GM23338 (cell line): ENCODE measurements at regions not wholly inside any gene's neighbourhood (a gene's known extent, or its start where the extent isn't known, plus 50 kb on each side); places are given as distances from the start of the nearest gene placed in this dataset.

ENCODE experiments used
- CTCF ChIP-seq, 2 experiments: fragments of 200-600 bp in 1 of 2; sonication (generic) in 1 of 2; conservative IDR thresholded peaks; 2 replicates each; pipeline versions ENCODE4 v1.5.1 to v1.6.1; 2016 to 2017; ENCODE audit warnings: antibody characterized with exemption in 2 of 2, low read depth in 2 of 2, mild to moderate bottlenecking in 2 of 2, moderate library complexity in 1 of 2
- EZH2 ChIP-seq: fragments of 200-600 bp; sonication (generic); IDR thresholded peaks from one replicate; pipeline ENCODE4 v1.8.0; 2017; ENCODE audit warnings: antibody characterized with exemption, mild to moderate bottlenecking, low read depth; ENCODE audit not compliant: unreplicated experiment
- EZH2phosphoT487 ChIP-seq: fragments of 200-600 bp; sonication (generic); IDR thresholded peaks from one replicate; pipeline ENCODE4 v1.8.1; 2018; ENCODE audit warnings: antibody characterized with exemption; ENCODE audit not compliant: unreplicated experiment
- REST ChIP-seq: IDR thresholded peaks from one replicate; pipeline ENCODE4 v1.6.1; 2018; ENCODE audit warnings: antibody characterized with exemption; ENCODE audit not compliant: unreplicated experiment
- TF ChIP-seq, protein P1 (sequence below): fragments of 250-450 bp; sonication (Bioruptor Pico); IDR thresholded peaks from 2 replicates; pipeline ENCODE4 v1.5.0; 2020; ENCODE audit warnings: mild to moderate bottlenecking, moderate library complexity

- TF ChIP-seq REST (no peak), CTCF (conservative IDR thresholded peaks at IDR 0.05; ENCODE audit: low read depth in 2 of 2) (no peak), EZH2phosphoT487 (no peak), EZH2 (no peak)
- TF ChIP-seq, protein P1, sequence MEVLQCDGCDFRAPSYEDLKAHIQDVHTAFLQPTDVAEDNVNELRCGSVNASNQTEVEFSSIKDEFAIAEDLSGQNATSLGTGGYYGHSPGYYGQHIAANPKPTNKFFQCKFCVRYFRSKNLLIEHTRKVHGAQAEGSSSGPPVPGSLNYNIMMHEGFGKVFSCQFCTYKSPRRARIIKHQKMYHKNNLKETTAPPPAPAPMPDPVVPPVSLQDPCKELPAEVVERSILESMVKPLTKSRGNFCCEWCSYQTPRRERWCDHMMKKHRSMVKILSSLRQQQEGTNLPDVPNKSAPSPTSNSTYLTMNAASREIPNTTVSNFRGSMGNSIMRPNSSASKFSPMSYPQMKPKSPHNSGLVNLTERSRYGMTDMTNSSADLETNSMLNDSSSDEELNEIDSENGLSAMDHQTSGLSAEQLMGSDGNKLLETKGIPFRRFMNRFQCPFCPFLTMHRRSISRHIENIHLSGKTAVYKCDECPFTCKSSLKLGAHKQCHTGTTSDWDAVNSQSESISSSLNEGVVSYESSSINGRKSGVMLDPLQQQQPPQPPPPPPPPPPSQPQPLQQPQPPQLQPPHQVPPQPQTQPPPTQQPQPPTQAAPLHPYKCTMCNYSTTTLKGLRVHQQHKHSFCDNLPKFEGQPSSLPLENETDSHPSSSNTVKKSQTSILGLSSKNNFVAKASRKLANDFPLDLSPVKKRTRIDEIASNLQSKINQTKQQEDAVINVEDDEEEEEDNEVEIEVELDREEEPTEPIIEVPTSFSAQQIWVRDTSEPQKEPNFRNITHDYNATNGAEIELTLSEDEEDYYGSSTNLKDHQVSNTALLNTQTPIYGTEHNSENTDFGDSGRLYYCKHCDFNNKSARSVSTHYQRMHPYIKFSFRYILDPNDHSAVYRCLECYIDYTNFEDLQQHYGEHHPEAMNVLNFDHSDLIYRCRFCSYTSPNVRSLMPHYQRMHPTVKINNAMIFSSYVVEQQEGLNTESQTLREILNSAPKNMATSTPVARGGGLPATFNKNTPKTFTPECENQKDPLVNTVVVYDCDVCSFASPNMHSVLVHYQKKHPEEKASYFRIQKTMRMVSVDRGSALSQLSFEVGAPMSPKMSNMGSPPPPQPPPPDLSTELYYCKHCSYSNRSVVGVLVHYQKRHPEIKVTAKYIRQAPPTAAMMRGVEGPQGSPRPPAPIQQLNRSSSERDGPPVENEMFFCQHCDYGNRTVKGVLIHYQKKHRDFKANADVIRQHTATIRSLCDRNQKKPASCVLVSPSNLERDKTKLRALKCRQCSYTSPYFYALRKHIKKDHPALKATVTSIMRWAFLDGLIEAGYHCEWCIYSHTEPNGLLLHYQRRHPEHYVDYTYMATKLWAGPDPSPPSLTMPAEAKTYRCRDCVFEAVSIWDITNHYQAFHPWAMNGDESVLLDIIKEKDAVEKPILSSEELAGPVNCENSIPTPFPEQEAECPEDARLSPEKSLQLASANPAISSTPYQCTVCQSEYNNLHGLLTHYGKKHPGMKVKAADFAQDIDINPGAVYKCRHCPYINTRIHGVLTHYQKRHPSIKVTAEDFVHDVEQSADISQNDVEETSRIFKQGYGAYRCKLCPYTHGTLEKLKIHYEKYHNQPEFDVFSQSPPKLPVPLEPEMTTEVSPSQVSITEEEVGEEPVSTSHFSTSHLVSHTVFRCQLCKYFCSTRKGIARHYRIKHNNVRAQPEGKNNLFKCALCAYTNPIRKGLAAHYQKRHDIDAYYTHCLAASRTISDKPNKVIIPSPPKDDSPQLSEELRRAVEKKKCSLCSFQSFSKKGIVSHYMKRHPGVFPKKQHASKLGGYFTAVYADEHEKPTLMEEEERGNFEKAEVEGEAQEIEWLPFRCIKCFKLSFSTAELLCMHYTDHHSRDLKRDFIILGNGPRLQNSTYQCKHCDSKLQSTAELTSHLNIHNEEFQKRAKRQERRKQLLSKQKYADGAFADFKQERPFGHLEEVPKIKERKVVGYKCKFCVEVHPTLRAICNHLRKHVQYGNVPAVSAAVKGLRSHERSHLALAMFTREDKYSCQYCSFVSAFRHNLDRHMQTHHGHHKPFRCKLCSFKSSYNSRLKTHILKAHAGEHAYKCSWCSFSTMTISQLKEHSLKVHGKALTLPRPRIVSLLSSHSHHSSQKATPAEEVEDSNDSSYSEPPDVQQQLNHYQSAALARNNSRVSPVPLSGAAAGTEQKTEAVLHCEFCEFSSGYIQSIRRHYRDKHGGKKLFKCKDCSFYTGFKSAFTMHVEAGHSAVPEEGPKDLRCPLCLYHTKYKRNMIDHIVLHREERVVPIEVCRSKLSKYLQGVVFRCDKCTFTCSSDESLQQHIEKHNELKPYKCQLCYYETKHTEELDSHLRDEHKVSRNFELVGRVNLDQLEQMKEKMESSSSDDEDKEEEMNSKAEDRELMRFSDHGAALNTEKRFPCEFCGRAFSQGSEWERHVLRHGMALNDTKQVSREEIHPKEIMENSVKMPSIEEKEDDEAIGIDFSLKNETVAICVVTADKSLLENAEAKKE = no peak
Measured at GRCh38 chr14:31964490-31964889, 112.6 kb upstream of the ARHGAP5 start.
